NCI-H1105 treated with DMSO at 0.1 percent for 48 hours (cell line): ENCODE measurements at regions not wholly inside any gene's neighbourhood (a gene's known extent, or its start where the extent isn't known, plus 50 kb on each side); places are given as distances from the start of the nearest gene placed in this dataset.
"Not testable (repeated sequence)": the region's sequence is repeated elsewhere in the genome, so short reads cannot be mapped to it uniquely, and the experiment has no call there.

Experiments
- DNase-seq: peaks from one replicate; lab custom pipeline; 2025; lab: John Stamatoyannopoulos, UW

DNA sequence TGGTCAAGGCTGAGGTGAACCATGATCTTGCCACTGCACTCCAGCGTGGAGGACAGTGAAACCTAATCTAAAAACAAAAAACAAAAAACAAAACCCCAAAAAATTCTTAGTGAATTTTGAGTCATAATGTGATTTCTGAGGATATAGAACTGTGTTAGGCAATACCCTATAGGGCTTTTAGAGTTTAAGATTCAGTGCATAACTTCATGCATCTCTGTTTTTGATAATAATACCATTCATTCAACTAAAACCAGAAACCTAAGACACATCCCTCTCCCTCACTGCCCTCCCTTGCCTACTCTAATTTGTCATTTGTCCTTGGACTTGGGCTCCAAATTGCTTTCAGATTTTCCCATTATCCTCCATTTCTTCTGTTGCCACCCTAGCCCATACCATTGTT lies 405.7 kb upstream of the EDIL3 start:
- no peak for DNase-seq

DNA sequence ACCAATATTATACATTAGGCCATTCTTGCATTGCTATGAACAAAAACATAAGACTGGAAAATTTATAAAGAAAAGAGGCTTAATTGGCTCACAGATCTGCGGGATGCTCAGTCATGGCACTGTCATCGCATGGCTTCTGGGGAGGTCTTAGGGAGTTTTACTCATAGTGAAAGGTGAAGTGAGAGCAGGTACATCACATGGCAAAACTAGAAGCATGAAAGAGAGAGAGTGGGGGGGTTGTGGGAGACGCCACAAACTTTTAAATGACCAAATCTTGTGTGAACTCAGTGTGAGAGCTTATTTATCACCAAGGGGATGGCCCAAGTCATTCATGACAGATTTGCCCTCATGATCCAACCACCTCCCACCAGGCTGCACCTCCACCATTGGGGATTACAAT lies 398.3 kb upstream of the EDIL3 start:
- no peak for DNase-seq

DNA sequence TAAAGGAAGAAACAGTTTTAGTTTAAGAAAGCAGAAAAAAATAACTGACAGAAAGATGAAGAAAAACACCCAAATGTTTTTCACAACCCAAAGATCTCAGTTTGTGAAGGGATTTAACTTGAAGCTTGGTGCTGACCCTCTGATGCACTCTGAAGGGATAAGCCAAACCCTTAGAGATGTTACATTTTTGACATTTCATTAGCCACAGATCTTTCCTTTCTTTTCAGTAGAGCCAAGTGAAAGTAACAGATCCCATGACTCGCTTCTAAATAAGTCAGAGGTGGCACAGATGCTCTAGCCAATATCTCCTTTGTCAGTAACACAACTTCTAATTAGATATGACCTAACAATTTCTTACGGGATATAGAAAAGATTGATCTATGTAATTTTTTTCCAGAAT lies 394.5 kb upstream of the EDIL3 start:
- no peak for DNase-seq

DNA sequence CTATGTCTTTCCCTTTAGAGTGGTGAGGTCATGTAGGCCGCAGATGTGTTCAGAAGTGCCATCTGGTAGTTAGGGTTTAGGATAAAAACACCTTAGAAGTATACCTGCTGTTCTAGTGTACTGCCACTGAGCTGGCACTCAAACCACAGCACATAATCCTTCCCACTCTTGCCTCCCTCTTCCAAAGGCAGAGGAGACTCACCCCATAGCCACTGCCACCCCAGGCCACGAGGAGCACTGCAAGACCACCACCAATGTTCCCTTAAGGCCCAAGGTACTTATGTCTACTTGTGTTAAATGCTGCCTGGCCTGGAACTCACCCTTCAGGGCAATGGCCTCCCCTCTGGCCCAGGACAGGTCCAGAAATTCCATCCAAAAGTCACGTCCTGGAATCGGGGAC lies 379.5 kb upstream of the EDIL3 start:
- no peak for DNase-seq

DNA sequence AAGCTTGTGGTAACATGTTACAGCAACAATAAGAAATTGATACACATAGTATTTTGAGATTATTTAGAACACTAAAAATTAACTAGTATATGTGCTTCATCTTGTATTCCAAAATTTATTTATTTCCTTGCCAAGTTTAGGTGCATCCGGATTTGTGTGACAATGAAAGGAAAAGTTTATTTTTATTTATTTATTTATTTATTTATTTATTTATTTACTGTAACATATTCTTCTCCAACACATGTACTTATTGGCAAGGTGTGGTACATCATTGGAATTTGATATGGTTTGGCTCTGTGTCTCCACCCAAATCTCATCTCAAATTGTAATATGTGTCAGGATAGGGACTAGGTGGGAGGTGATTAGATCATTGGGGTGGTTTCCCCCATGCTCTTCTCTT lies 373.3 kb upstream of the EDIL3 start:
- DNase-seq = no peak

DNA sequence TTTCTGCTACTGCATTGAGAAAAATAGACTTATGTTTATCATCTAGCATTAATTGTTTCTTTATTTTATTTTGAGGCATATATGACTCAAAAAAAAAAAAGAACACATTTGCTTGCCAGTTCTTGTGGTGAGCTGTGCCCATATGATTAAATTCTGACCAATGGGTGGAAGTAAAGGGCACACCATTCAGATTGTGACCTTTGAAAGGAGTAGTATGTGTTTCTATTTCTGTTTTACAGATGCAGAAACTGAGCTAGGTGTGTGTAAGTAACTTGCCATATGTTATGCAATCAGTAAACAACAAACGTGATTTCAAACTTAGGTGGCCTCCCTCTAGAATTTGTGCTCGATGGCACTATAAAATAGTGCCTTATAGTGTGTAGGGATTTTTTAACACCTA lies 368.1 kb upstream of the EDIL3 start:
- DNase-seq = no peak

DNA sequence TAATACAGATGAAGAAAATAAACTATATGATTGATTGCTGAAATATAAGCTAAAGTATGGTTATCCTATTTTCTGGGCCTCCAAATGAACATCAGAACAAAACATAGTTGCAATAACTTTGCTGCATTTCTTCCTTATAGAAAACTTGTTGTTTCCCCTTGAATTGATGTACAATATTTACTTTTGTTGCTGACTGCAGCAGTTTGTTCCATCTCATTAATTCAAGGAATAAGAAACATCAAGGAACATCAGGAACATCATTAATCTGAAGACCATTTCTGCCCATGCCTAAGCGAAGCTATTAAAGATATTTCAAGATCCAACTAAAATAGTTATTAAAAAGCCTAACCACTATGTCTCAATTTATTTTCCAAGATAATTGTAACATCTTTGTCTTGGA lies 363.6 kb upstream of the EDIL3 start:
- no peak for DNase-seq

DNA sequence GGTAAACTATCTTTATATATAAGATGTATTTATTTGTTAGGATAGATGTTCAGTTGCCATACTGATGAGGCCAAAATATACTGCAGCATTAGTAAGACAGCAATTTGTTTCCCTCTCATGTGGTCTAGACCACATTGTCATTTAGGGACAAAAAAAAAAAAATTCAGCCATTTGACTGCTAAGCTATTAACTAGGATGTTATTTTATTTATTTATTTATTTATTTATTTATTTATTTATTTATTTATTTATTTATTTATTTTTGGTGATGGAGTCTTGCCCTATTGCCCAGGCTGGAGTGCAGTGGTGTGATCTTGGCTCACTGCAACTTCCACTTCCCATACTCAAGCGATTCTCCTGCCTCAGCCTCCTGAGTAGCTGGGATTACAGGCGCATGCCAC lies 361.6 kb upstream of the EDIL3 start:
- DNase-seq = not testable (repeated sequence)

DNA sequence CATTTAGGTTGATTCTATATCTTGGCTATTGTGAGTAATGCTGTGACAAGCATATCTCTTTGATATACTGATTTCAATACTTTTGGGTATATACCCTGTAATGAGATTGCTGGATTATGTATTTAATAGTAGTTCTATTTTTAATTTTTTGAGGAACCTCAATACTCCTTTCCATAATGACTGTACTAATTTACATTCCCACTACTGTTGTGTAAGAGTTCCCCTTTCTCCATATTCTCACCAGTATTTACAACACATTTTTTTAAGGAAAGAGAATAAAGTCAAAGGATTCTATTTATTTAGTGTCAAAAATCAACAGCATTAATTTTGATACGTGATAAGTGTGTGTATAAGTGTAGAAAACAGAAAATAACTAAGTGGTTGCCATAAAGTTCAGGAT lies 356.4 kb upstream of the EDIL3 start:
- DNase-seq = no peak

DNA sequence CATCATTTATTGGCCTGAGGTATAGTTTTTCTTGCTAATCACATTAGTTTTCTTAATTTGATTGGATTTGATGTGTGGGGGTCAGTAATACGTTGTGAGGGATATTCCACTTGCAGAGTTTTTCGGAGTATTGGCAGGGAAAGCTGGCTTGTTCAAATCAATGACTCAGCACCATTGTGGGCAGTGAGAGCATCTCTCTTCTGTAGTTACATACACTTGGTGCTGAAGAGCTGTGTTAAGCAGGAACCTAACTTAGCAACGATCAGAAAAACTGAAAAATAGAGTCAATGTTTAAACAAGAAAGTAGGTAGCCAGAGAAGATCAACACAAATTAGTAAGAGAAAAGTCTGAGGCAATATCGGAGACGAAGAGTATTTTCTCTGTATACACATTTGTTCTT lies 344.6 kb upstream of the EDIL3 start:
- DNase-seq = no peak

DNA sequence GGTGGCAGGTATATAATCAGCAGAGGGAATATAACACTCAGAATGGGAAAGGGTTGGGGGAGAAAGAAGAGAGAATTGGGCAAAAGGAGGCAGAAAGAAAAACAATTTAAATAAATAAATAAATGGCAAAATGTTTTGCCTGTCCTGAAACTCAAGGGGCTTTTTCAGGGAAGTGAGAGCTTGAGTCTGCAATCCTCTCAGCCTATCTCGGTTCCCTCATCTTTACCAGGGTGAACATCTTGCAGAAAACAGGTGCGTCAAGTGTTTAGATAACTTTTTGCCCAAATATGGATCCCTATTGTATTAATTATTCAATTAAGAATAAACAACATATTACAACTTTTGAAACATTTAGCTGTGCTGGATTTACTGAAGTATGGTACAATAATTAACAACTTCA lies 343.0 kb upstream of the EDIL3 start:
- DNase-seq = no peak

DNA sequence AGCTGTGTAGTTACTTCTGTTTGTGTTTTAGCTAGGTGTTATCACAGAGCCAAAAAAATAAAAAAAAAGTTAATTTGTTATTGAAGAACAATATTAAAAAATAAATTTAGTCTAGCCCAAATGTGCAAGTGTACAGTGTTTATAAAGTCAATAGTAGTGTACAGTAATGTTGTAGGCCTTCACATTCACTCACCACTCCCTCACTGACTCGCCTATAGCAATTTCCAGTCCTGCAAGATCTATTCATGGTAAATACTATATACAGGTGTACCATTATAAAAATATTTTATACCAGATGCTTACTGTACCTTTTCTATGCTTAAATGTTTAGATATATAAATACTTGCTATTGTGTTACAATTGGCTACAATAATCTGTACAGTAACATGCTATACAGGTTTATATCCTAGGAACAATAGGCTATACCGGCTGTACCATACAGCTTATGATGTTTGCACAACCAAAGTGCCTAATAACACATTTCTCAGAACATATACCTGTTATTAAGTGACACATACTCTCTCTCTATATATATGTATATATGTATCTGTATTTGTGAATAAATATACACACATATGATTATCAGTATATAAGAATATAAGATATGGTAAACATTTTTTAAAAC lies 341.4 kb upstream of the EDIL3 start:
- no peak for DNase-seq

DNA sequence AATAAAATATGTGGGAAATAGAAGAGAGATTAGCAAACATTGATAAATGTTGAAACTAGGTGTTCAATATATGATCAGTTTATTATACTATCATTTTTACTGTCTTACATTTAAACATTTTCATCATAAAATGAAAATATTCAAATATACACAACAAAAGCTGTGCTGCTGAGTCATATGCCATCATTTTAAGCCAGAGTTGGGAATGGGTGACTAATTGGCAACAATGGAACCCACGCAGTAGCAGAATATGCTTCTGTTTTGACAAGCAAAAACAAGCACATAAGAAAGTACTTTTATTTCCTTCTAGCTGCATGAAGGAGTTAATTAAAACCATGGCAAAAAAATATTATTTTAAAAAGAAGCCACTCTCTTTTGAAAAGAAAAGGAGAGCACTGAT lies 340.0 kb upstream of the EDIL3 start:
- no peak for DNase-seq

DNA sequence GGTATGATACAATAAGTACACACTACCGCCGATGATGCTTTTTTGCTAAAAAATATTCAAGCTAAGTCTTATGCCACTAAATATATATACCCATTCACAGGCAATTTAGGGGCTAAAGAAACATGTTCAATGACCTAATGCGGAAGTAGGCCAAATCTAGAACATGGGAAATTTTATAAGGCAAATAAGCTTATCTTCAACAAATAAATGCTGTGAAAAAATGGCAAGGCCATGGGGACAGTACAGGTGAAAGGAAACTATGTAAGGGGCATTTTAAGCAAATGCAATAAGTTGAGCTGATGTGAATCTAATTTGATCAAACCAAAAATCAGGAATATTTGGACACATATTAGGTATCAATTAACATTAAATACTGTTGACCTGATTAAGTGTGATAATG lies 339.5 kb upstream of the EDIL3 start:
- no peak for DNase-seq

DNA sequence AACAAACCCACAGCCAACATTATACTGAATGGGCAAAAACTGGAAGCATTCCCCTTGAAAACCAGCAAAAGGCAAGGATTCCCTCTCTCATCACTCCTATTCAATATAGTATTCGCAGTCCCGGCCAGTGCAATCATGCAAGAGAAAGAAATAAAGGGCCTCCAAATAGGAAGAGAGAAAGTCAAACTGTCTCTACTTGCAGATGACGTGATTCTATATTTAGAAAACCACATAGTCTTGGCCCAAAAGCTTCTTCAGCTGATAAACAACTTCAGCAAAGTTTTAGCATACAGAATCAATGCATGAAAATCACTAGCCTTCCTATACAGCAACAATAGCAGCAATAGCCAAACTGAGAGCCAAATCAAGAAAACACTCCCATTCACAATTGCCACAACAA lies 333.7 kb upstream of the EDIL3 start:
- no peak for DNase-seq

DNA sequence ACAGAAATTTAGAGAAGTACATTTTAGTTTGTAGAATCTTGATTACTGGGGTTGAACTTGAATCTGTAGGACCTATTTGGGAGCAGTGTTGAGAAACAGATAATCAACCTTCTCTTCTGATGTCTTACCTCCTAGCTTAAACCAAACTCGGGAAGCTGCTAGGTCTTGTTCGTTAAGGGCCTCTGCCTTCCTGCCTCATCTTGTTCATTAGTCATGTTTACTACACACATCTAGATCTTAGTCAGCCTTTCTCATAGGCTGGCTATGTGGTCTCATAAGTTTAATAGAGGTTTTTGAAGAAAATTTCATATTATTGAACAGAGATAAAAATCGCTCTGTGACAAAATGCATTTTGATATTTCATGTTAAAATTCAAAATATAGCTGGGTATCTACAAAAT lies 331.0 kb upstream of the EDIL3 start:
- no peak for DNase-seq

DNA sequence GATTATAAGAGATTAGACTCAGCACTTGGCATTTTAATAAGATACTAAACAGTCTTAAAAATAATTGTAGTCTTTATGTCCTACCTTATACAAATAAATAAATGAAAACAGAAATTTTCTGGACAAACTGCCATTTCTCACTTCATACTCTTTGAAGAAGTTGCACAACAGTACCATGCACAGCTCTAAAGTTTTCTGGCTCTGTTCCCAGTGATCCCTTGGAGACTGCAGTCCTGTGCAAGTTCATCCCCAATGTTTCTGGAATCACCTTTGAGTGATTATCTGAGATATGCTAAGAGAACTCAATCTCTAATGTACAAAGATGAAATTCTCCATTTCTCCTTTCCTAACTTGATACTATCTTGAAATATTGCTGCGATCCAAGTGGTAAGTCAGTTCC lies 330.4 kb upstream of the EDIL3 start:
- DNase-seq = no peak

DNA sequence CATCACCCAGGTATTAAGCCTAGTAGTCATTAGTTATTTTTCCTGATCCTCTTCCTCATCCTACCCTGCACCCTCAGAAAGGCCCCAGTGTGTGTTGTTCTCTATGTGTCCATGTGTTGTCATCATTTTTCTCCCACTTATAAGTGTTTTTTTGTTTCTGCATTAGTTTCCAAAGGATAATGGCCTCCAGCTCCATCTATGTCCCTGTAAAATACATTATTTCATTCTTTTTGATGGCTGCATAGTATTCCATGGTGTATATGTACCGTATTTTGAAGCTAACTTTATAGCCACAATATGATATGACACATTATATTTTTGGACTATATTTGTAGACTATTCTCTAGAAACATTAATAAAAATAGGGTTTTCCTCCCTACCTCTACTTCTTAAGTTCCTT lies 324.4 kb upstream of the EDIL3 start:
- DNase-seq = no peak

DNA sequence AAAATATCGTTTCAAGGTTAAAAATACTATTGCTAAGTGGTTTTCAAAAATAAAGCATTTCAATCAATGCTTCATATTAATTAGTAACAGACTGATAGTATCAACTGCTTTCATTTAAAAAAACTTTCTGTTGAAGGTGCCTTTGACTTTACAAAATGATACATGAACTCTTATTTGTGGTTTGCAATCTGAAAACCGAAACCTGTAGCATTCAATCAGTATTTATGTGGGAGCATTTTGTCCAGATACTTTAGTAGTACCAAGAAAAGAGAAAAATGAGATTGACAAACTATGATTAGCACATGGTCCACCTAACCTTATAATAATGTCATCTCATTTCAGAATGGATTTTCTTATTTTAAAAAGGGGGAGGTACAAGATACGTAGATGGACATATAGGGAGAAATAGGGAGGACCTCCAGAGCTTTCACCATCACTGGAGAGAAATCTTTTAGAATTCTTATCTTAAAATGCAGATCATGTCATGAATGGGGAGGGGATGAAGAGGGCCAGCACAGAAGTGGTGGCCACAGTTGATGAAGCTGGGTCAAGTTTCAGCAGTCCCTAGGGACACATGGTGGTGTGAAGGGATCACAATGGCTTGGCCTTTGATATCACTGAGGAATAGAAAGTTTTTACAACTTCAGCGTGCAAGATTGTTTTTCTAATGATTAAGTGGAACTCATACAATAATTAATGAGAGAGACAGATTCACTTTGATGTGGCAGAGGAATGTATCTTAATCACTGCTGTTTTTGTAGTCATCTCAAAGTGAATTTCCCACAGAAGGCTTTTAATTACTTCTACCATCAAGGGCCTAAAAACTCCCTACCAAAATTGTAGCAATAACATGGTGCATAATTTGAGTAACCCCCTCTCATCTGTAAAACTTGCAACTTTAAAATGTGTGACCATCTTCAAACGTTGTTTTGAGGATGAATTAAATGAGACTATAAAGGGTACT lies 322.3 kb upstream of the EDIL3 start:
- DNase-seq = no peak

DNA sequence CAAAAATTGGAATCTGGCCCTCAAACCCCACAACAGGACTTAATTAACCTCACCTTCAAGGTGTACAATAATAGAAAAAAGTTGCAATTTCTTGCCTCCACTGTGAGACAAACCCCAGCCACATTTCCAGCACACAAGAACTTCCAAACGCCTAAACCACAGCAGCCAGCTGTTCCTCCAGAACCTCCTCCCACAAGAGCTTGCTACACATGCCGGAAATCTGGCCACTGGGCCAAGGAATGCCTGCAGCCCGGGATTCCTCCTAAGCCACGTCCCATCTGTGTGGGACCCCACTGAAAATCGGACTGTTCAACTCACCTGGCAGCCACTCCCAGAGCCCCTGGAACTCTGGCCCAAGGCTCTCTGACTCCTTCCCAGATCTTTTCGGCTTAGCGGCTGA lies 315.9 kb upstream of the EDIL3 start:
- not testable (repeated sequence) for DNase-seq

DNA sequence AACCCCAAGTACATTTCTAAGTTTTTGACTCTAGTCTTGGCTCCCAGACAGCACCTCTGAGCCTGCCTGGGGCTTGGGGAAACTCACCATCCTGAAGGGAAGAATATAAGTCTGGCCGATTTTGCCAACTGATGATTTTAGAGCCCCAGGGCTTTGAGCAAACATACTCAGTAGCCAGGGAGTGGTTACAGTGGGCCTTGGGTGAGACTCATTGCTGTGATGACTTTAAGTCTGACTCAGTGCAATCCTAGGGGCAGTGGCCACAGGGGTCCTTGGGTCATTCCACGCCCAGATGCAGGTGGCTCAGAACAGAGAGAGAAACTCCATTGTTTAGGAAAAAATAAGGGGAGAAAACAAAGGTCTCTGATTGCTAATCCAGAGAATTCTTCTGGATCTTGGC lies 312.0 kb upstream of the EDIL3 start:
- no peak for DNase-seq

DNA sequence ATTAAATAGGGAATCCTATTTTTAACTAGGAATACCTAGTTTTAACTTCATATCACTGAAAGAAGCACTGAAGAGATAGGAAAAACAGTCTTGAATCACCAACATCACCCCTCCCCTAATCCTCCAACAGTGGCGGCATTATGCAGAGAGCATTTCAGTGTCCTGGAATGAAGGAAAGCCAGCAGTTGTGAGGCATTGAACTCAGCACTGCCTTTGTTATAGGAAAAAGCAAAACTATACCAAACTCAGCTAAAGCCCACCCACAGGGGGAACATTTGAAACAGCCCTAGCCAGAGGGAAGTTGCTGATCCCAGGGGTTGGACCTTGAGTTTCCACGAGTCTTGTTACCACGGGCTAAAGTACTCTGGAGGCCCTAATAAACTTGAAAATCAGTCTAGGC lies 310.6 kb upstream of the EDIL3 start:
- no peak for DNase-seq

DNA sequence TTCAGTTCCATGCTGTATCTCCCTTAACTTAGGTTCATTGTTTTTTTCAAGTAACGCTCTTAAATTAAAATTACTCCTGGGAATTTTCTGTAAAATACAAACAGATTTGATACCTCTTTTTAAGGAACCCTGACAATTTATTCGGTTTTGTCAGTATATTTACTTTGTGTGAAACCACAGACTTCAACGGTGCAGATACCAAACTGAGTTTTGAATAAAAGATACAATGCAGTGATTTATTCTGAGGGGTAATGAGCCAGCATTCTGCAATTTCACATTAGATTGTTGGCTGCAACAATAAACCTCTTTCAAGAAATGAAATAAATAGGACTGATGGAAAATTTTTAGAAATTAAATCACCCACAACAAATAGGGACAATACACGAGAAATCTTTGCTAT lies 308.6 kb upstream of the EDIL3 start:
- DNase-seq = no peak

DNA sequence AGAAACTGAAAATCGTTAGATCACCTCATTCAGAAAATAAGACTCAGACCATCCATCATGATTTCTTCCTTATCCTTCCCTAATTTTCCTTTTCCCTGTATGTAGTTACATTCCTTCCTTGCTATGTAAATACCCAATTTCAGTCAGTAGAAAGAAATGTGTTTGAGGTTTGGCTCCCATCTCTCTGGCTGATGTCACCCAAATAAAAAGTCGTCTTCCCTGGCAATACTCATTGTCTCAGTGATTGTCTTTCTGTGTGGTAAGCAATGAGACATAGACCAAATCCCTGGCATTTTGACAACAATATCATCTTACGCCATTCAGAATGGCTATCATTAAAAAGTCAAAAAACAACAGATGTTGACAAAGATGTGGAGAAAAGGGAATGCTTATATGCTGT lies 303.9 kb upstream of the EDIL3 start:
- peak; percentile 21 for DNase-seq
